ENCODE measurements at regions not wholly inside any gene's neighbourhood (a gene's known extent, or its start where the extent isn't known, plus 50 kb on each side); places are given as distances from the start of the nearest gene placed in this dataset.

DNA sequence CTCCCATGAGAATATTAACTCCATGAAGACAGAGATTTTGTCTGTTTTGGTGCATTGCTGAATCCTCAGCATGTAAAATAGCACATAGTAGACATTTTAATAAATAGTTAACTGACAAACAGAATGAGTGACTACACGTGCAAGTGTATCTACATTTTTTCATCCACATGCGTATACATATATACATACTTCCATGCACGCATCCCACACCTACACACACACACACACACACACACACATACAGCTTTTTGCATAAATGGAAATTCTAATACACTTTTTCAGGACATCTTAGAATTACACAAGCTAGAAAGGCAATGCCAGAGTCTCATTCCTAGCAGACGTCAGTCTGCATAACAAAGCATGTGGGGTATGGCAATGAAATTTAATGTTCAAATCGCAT lies 139.7 kb upstream of the LRFN2 start:
- H3K9me2 ChIP-seq (ENCODE audit: insufficient read depth), result no peaks in the 10 kb centered on the region
- no peak overlapping the region for H3K4me2 ChIP-seq (ENCODE audit: low read length)
- no peak overlapping the region for H3K27ac ChIP-seq (ENCODE audit: low read depth, low read length)
- DNase-seq (ENCODE audit: low read depth, low spot score), result no peak
- H3K4me1 ChIP-seq (ENCODE audit: control insufficient read depth in 1 of 2, insufficient read depth in 2 of 2, low read length in 2 of 2), result no peaks in the 10 kb centered on the region
- intact Hi-C loops (cut with micrococcal nuclease), result no loop called here
- no peaks in the 10 kb centered on the region for H3K9me3 ChIP-seq (ENCODE audit: control insufficient read depth in 1 of 2, insufficient read depth in 1 of 2, low read depth in 1 of 2, low read length in 2 of 2)
- H3K27me3 ChIP-seq (ENCODE audit: insufficient read depth, low read length), result no peaks in the 10 kb centered on the region
- no peak overlapping the region for H2AFZ ChIP-seq (ENCODE audit: low read depth, low read length, poor library complexity, severe bottlenecking)
- TF ChIP-seq SRF (IDR thresholded peaks at IDR 0.05; ENCODE audit: low read depth) (no peak), POLR2A (IDR thresholded peaks at IDR 0.05; ENCODE audit: borderline replicate concordance, extremely low read depth, insufficient read depth, insufficient read length) (no peak), POLR2AphosphoS5 (IDR thresholded peaks at IDR 0.05; ENCODE audit: low read depth, low read length) (no peak), CBX3 (IDR thresholded peaks at IDR 0.05; ENCODE audit: low read depth) (no peak), YY1 (IDR thresholded peaks at IDR 0.05; ENCODE audit: extremely low read depth, insufficient replicate concordance, low read depth, low read length) (no peak), FOSL1 (IDR thresholded peaks at IDR 0.05; ENCODE audit: low read depth) (no peak), JUND (IDR thresholded peaks at IDR 0.05) (no peak), ATF3 (IDR thresholded peaks at IDR 0.05) (no peak), TCF7L2 (IDR thresholded peaks at IDR 0.05; ENCODE audit: borderline replicate concordance, extremely low read depth, insufficient read depth, insufficient read length) (no peak), ZBTB33 (IDR thresholded peaks at IDR 0.05; ENCODE audit: extremely low read depth, insufficient replicate concordance, low read length) (no peak), ZFX (IDR thresholded peaks at IDR 0.05) (no peak), EZH2 (IDR thresholded peaks at IDR 0.05) (no peak), EZH2phosphoT487 (IDR thresholded peaks at IDR 0.05; ENCODE audit: borderline replicate concordance) (no peak)
- ChIA-PET POLR2A (no interaction called here), RAD21 (ENCODE audit: low non-redundant PET in 1 of 2, low total read pairs in 2 of 2, uncharacterized antibody in 2 of 2, unreplicated experiment in 2 of 2) (no interaction called here), CTCF (no interaction called here)
- no TSS peak for BruUV-seq (replicated peaks)
- H3K36me3 ChIP-seq (ENCODE audit: control insufficient read depth in 1 of 2, insufficient read depth in 2 of 2, low read length in 2 of 2), result no peaks in the 10 kb centered on the region
- H3K4me3 ChIP-seq (replicated peaks in 1 of 2; ENCODE audit: low read depth in 1 of 2, low read length in 2 of 2), result no peak overlapping the region
- no peak for ATAC-seq
- no peaks in the 10 kb centered on the region for H4K20me1 ChIP-seq (ENCODE audit: insufficient read depth)
- no peaks in the 10 kb centered on the region for H3K79me2 ChIP-seq (ENCODE audit: insufficient read depth, low read length)
- H3K9ac ChIP-seq (ENCODE audit: low read length), result no peak overlapping the region

Data from HCT116 (cell line).